NCI-H1105 (cell line): ENCODE measurements at regions not wholly inside any gene's neighbourhood (a gene's known extent, or its start where the extent isn't known, plus 50 kb on each side); places are given as distances from the start of the nearest gene placed in this dataset.

Experiments
- DNase-seq: peaks from one replicate; lab custom pipeline; 2025; lab: John Stamatoyannopoulos, UW

- DNase-seq = no peak
Measured at GRCh38 chr5:33153372-33153771, 287.4 kb upstream of the TARS1 start.

GRCh38 chr5:33153831-33154230 is 286.9 kb upstream of the TARS1 start:
- DNase-seq = no peak

GRCh38 chr5:33160871-33161270 is 279.9 kb upstream of the TARS1 start:
- no peak for DNase-seq

- DNase-seq = no peak
Measured at GRCh38 chr5:33161421-33161820, 279.3 kb upstream of the TARS1 start.

GRCh38 chr5:33162057-33162456 is 278.7 kb upstream of the TARS1 start:
- no peak for DNase-seq

GRCh38 chr5:33166522-33166921 is 274.2 kb upstream of the TARS1 start:
- no peak for DNase-seq

- DNase-seq = no peak
Measured at GRCh38 chr5:33166948-33167347, 273.8 kb upstream of the TARS1 start.

- DNase-seq = no peak
Measured at GRCh38 chr5:33167541-33167940, 273.2 kb upstream of the TARS1 start.

GRCh38 chr5:33170411-33170810 is 270.4 kb upstream of the TARS1 start:
- DNase-seq = no peak

- no peak for DNase-seq
Measured at GRCh38 chr5:33174383-33174782, 266.4 kb upstream of the TARS1 start.

GRCh38 chr5:33179301-33179700 is 261.5 kb upstream of the TARS1 start:
- DNase-seq = no peak

- DNase-seq = peak; percentile 0
Measured at GRCh38 chr5:33180900-33181299, 259.9 kb upstream of the TARS1 start.

GRCh38 chr5:33182986-33183385 is 257.8 kb upstream of the TARS1 start:
- no peak for DNase-seq

GRCh38 chr5:33184367-33184766 is 256.4 kb upstream of the TARS1 start:
- DNase-seq = no peak

- DNase-seq = no peak
Measured at GRCh38 chr5:33188089-33188488, 252.7 kb upstream of the TARS1 start.

GRCh38 chr5:33194914-33195313 is 245.9 kb upstream of the TARS1 start:
- no peak for DNase-seq

GRCh38 chr5:33195431-33196165 is 245.2 kb upstream of the TARS1 start:
- no peak for DNase-seq

- DNase-seq = no peak
Measured at GRCh38 chr5:33198836-33199235, 241.9 kb upstream of the TARS1 start.

GRCh38 chr5:33203931-33204330 is 236.8 kb upstream of the TARS1 start:
- no peak for DNase-seq

- DNase-seq = no peak
Measured at GRCh38 chr5:33205079-33205478, 235.7 kb upstream of the TARS1 start.

GRCh38 chr5:33205727-33206410 is 234.9 kb upstream of the TARS1 start:
- DNase-seq = no peak

GRCh38 chr5:33206962-33207506 is 233.7 kb upstream of the TARS1 start:
- no peak for DNase-seq

- no peak for DNase-seq
Measured at GRCh38 chr5:33209252-33209651, 231.5 kb upstream of the TARS1 start.
